ENCODE measurements at regions not wholly inside any gene's neighbourhood (a gene's known extent, or its start where the extent isn't known, plus 50 kb on each side); places are given as distances from the start of the nearest gene placed in this dataset.

DNA sequence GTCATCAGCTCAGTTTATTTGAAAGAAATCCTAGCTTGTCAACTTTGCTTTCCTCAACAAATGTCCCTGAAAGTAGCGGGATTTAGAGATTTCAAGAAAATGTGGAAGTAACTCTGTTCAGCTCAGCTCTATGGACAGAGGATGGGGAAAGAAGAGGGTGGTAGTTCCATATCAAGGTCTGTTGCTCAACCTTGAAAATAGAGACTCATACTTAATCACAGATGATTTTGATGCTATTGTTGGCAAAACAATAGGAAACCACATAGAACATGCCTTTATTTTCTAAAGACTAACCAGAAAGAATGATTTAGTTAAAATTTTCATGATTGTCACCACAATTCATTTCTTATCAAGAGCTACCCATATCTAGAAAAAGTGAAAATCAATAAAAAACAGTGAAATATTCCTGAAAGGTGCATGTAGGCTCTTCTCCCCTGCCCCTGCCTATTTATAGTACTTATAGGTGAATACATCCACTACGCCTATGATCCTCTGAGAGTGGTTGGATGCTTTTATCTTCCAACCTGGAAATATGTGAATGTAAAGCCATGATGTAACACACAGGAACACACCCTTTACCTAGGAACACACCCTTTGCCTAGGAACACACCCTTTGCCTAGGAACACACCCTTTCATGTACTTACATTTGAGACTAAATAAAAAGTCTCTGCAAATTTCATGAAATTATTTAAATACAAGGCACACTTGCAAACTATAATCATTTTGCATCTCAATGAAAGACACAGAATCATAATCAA is 65.8 kb downstream of the ETAA1 start:
- no peak for DNase-seq

DNA sequence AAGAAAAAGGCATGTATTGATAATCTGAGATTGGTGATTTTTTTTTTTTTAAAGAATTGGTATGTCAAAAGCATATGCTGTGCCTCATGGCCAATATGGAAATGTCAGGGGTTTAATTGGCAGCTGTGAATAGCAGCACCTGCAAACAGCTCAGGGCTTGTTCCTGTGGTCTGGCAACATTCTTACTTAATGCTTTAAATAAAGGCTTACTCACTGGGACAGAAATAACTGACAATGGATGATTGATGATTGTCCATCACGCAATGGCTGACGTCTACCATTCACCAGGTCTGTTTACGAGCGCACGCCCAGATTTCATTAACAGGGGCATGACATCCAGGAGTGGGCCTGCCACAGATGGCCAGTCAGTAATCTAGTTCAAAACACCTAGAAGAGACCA is 66.7 kb downstream of the ETAA1 start:
- peak; percentile 37 for DNase-seq

DNA sequence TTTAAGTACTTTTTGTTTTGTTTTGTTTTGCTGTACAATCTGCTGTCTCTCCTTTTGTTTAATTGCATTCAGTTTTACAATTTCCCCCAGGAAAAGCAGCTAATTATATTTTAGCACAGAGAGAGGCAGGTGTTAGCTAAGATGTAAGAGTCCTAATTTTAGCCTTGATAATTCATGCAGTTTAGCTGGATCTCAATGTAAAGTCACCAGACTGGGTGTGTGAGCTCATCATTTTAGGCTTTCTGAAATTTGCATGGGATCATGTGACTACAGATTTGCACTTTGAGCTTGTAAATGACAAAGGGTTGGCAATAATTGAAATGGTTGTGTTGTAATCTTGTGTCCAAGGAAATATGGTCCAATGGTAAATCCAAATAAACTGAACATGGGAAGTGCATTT is 68.5 kb downstream of the ETAA1 start:
- no peak for DNase-seq

DNA sequence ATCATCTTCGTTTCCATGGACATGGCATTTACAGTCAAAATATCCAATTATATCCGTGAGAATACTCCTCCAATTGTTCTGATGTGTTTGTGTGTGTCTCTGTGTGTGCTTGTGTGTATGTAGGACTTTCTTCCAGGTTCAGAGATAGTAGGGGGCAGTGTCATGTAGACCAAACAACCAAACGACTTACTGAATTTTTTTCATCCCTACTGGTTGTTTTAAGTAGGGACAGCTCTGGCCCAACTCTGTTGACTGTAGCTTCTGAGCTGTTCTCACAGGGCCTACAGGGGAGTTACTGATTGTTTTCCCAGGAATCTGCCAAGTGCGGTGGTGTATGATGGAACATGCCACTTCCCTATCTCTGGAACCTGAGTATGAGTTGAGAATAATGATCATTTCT is 69.6 kb downstream of the ETAA1 start:
- DNase-seq, result no peak

DNA sequence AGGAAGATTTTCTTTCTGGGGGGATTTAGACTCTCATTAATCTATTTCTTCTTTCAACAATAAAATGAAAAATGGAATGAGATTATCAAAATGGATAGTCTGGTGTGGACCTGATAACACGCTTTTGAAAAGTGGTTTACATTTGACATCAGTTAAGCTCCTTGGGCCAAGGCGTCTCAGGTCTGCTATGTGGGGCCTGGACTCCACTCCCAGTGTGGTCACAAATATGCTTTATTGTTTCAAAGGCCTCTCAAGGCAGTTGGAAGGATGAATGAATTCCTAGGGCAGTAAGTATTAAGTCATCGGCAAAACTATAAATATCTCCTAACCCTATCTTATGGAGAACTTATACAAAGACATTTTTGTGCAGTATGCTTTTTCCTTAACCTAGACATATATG is 74.5 kb downstream of the ETAA1 start:
- DNase-seq, result no peak

DNA sequence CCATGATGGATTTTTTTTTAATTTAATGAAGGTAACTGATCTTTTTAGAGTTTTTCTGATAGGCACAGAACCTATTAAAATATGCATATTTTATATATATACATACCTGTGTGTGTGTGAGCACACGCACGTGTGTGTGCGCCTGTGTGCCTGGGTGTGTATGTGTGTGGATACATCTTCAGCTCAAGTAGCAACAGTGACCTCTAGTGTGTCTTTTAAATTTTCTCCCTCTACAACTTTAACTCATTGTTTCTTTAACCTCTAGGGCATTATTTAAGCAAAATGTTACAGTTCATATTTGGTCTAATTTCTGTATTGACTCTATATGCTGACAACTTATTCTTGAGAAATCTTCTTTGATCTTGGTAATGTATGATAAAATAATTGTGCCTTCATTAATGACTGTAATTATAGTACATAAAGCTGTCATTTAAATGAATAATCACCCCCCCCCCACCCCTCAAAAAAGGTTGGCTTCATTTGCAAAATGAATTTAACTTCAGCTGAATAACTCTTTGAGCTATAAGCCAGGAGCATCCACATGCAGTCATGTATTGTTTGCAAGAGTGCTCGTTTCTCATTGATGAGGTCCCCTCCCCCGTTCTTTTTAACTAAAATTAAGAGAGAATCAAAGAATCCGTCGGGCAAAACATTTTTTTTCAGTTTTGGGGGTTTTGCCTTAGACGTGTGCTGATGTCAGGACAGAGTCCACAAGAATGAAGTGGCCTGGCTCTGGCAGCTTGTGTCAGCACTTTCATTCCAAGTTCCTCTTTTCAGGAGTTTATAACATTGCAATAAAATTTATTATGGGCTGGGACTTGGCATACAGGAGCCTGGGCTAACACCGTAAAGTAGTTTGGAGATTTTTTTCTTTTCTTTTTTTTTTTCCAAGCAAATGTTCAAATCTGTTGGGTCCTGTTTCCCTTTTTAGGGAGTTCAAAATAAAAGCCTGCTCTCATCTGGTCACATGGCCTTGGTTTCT is 80.0 kb downstream of the ETAA1 start:
- DNase-seq, result peak; percentile 7

DNA sequence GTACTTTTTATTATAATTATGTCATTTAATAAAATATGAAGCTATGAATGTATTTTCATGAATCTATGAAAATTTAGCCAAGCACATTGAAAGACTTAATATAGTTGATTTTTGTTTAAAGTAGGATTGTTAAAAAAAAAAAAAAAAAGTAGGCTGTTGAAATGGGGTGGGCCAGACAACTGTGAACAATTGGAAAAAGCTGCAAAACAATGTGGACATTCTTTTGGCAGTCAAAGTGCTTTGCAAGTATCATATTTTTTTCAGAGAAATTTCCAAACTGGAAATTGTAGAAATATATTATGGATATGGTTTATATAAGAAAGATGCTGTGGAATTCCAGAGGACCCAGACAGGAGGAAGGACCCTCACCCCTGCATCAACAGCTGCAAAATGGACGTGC is 82.1 kb downstream of the ETAA1 start:
- no peak for DNase-seq

DNA sequence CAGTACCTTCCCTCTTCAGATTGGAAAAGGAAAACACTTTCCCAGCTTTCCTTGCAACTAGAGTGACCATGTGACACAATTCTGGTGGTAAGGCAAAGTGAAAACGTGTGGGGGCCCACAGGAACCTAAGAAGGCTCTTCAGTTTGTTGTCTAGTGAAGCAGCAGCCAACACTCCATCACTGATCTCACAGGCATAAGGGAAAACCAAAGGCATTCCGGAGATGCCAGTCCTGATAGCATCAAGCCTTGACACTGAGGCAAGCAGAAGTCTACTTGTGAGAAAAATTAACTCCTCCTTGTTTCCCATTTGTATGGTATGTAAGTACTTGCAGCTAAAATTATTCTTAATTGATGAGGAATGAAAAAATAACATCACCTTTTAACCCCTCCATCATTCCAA is 88.3 kb downstream of the ETAA1 start:
- no peak for DNase-seq

DNA sequence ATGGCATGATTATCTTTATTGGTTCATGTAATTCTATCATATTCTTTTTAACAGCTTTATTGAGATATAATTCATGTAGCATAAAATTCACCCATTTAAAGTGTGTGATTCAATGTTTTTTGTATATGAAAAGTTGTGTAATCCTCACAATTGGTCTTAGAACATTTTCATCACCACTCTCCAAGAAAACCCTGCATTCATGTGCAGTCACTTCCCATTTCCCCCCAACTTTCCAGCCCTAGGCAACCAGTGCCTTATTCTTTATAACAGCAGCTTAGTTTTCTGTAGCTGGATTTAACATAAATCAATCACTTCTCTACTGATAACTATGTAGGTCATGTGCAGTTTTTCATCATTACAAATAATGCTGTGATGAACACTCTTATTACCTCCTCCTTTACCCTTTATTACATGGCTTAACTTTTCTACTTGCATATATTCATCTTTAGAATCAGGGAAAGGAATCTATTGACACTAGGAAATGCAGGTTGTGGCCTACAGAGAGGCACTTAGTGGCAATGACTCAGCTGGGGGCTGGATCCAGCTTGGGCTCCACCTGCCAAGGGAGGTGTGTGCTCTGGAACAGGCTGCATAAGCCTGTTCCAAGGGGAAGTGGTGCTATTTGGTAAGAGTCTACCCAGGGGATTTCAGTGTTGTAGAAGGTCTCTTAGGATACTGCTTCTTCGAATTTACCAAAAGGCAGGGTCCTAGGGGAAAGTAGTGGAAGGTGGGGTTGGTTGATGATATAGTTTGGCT is 89.1 kb downstream of the ETAA1 start:
- no peak for DNase-seq

DNA sequence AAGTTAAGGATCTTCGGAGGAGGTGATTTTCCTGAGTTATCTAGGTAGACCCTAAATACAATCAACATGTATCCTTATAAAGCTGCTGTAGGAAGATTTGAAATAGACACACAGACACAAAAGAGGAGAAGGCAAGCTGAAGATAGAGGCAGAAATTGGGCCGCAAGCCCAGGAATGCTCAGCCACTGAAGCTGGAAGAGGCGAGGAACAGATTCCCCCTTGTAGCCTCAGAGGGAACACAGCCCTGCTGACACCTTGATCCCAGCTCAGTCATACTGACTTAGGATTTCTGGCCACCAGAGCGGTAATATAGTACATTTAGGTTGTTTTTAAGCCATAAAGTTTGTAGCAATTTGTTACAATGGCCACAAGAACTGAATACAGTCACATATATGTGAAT is 90.9 kb downstream of the ETAA1 start:
- no peak for DNase-seq

DNA sequence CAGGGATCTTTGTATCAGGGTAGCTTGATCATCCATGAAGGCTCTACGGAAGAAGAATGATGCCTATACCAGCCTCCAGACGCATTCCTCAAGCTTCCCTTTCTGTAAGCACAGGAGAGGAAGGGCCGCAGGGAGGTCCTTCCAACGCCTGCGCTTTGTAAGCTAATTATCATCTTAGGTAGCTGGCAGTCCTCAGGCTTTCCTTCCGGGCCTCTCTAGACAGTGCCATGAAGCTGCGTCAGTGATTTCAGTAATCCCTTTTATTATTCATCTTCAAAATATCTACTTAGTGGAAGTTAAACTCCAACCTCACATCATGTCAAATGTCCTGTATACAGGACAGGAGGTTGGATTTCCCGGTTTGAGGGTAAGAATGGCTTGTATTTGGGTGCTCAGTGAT is 92.3 kb downstream of the ETAA1 start:
- DNase-seq, result no peak

DNA sequence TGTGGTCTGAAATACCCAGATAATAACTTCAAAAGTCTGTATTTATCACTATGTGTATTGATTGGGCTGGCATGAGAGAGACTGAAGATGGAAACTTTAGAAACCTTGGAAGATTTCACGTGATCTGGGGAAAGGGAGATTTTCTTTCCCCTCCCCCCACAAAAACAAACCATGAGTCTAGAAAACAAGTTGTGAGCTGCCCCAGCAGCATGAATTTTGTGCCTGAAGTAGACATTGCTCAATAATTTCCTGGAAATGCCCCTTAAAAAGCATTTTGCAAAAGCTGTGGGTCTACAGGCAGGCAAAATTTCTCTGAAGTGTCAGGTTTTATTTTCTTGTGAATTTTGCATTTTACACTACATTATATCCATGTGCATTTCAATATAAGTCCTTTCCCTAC is 101.8 kb downstream of the ETAA1 start:
- DNase-seq, result no peak

DNA sequence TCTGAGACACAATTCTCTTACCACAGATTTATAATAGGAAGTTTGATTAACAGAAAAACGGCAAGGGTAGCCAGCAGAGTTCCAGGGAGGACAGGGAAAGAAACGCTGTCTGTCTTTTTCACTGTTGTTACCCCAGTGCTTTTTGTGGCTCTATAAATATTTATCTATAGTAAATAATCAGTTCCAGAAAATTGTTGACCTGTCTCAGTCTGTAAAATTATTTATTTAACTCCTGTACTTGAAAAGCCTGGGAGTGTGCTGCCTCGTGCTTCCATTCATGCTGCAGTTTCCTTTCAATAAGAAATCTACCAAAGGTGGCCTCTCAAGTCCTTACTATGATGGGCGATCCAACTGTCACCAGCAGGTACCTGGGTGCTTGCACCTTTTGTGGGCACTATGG is 102.9 kb downstream of the ETAA1 start:
- DNase-seq, result no peak

DNA sequence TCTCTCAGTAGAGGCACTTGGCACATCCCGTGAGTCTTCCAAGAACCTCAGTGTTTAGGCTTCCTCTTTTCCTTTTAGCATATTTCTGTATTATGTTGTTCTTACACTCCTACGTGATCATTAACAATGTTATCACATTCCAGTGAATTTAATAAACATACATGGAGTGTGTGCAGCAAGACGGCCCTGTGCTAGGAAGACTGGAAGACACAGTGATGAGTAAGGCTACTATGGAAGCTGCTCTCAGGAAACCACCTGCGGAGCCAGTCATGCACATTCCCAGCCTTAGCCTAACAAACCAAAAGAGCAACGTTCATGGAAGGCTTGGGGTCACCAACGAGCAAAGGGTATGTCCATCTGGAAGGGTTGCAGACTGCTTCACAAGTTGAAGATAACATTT is 103.4 kb downstream of the ETAA1 start:
- no peak for DNase-seq

DNA sequence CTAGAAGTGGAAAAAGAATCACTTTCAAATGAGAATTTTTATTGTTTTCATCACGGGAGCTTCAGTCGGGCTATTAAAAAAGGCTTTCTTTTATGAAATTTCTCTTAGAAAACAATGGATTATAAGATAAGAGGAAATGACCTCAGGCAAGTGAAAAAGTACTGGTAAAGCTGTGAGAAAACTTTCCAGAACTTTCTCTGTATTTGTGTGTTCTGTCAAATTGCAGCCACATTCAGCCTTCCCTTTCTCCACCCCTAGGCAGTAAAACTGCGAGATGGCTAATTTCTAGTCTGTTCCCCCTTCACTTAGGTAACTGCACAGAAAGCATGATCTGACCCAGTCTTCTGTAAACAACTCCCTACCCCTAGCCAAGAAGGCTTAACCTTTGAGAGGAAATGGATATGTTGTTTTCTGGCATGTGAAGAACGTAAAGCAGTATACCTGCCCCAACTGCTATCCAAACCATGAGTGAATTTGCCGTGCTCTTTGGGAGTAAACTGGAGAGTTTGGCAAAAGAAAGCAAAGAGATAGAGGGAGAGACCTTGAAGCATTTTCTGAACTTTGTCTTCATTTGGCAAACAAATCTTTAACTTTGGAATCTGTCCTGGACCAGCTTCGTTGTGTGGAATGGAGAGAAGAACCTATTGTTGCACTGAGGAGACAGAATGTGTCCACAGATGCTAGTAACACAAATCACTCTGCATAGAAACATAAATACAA is 105.4 kb downstream of the ETAA1 start:
- DNase-seq, result no peak

DNA sequence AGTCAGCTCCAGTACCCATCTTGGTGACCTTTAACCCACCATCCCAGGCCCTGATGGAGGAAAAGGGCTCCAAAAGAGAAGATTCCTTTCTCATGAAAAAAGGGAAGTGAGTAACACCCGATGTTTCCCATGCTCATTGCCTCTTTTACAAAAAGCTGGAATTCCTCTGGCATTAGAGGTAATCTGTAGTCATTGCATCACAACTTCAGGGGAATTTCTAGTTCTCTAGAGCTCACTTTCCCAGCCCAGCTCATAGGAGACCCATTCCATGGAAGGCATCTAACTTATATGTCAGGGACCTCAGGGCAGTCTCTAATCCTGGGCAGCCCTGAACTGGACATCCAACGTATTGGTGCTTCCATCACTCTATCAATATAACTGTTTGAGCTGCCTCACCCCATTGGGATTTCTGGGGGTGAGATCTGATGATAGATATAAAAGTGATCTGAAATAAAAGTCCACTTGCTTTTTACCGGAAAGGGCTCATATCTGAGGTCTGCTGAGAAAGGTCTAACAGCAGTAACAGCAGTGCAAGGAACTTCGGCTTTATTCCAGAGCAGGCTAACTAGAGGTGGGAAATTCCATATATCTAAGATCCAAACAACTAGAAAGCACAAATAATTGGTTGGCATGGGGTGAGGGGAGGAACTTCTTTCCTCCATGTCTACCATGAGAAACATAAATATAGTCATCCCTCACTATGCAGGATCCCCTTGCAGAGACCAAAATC is 106.1 kb downstream of the ETAA1 start:
- DNase-seq, result no peak

DNA sequence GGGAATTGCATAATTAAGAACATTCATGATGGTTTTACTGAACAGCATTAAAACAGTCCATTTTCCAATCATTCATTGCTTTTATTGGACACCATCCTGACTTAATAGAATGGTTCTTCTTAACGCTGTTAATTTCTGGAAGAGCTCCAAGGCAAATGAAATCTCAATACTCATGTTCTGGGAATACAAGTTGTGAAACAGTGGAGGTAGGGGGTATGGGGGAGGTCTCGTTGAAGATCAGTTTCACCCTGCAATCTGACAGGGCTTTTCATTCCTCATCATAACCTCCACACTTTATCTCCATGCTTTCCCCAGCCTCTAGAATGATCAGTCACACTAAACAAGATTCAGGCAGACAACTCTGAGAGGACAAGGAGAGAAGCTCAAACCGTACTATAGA is 113.6 kb downstream of the ETAA1 start:
- no peak for DNase-seq

DNA sequence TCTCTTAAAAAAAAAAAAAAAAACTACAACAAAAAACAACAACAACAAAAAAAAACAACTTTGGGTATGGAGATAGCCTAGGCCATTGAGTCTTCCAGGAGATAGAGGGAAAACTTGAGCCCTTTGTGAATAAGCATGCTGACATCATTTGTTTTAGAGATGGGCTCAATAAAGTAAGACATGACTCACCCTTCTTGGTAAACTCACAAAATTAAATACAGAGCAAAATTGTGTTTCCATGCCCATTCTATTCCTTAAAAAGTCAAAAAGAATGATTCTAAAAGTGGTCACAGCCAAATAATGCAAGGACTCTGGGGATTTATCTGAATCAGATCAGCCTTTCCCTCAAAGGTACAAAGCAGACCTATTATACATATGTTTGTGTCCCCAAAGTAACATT is 117.4 kb downstream of the ETAA1 start:
- no peak for DNase-seq

DNA sequence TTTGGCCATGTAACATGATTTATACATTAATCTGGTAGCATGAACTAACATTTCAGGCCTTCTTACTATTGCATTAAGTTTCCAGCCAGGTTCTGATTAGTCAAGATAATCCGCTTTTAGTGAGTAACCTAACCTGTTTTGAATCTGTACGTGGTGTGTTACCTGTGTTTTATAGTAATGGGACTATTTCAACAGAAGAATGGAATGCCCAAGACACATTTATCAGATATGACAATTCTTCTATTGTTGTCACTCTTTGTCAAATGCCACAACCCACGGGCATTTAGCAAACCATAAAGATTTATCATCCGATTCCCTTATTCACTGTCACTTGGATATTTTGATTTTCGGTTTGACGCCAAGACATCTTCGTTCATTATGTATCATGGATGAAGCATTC is 117.9 kb downstream of the ETAA1 start:
- no peak for DNase-seq

DNA sequence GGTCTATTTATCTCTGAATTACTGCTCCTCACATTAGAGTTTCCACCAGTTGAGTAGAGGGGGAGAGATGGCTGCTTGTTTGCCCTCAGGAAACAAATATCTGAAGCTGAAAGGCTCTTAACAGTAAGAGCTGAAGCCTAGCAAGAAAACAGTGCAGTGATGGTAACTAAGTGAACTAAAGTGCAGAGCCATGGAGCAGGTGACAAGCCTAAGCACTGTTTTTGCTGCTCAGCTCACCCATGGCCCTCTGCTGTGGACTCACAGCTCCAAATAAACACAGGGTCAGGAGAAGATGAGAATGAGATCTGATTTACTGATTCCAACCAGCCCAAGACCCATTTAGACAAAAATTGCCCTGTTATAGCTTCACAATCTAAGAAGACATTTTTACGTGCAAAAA is 118.4 kb downstream of the ETAA1 start:
- DNase-seq, result peak; percentile 52

DNA sequence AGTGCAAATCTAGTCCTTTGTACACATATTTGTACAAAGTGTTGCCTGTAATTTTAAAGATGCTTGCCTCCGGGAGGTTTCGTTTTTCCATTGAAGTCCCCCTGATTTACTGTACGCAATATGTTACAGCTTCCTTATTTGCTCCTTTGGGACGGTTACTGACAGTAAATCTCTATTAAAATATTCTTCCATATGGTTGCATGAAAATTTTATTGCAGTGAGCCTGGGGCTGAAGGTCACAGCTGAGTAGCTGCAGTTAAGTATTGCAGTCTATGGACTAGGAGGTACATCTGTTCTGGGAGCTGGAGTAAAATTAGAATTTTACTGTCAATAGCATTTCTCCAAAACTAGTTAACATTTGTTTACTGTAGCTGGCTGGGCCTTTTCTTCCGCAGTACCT is 119.2 kb downstream of the ETAA1 start:
- DNase-seq, result peak; percentile 24

DNA sequence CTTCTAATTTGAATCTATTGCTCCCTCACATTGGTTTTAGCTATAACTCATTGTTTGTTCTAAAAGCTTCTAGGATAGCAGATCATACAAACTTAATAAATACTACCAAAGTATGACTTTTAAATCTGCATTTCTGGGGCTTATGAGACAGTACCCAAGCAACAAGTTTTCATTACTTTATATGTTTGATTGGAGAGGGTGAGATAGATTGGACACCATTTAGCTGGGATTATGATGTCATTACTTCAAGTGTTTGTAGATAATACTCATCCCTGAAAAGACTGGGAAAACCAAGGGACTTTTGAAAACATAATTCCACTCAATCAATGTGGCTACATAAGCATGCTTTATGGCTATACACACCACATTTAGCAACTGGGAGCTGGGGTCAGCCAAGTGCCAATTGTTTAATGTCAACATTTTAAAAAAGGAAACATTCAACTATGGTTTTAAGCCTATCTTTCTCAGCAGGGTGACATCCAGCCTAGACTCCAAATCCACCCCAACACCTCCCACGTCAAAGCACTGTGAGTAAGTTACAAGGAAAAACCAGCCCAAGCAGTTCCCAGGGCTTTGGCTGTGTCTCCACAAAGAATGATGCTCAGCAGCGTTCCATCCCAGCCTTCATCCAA is 119.9 kb downstream of the ETAA1 start:
- DNase-seq, result peak; percentile 5
